Kidney tubule cell (primary cell): ENCODE measurements at regions not wholly inside any gene's neighbourhood (a gene's known extent, or its start where the extent isn't known, plus 50 kb on each side); places are given as distances from the start of the nearest gene placed in this dataset.
"Not testable (repeated sequence)": the region's sequence is repeated elsewhere in the genome, so short reads cannot be mapped to it uniquely, and the experiment has no call there.

Experiments
- DNase-seq: peaks from one replicate; pipeline ENCODE4 v3.0.0-alpha.2; 2018; ENCODE audit warnings: low spot score

GRCh38 chr12:90829044-90829443 is 125.9 kb downstream of the CCER1 start:
- DNase-seq = no peak

DNA sequence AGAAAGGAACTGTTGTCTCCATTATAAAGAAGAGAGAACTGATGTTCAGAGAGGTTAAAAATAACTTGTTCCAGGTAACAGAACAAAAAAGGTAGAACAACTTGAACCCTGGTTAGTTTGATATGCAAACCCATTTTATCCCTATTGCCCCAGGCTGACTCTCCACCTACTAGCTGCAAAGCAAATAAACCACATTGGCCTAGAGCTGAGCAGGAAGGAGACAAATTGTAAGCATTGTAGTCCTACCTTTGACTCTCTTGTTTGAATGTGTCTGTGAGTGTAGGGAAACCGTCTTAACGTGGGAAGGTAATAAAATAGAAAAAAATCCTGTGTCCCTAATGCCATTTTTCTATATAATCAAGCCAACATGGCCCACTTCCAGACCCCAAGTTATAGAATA is 126.4 kb downstream of the CCER1 start:
- DNase-seq = no peak

DNA sequence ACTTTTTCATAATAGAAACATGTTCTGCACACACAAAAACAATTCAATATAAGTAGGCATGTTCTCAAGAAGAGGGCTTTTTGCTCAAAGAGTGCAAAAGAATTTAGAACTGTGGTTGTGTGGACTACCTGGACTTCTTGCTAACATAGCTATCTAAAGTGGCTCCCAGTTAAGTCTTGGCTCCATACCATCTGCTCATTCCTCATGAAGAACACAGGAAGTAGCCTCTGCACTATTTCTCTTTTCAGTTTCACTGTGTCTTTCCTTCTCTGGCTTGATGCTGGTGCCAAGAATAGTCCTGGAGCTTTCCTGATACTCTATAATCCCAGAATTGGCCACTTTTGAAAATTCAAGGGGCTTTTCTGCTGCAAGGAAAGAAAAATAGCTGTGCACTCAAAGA is 127.4 kb downstream of the CCER1 start:
- no peak for DNase-seq

- no peak for DNase-seq
Measured at GRCh38 chr12:90826036-90826435, 128.9 kb downstream of the CCER1 start.

DNA sequence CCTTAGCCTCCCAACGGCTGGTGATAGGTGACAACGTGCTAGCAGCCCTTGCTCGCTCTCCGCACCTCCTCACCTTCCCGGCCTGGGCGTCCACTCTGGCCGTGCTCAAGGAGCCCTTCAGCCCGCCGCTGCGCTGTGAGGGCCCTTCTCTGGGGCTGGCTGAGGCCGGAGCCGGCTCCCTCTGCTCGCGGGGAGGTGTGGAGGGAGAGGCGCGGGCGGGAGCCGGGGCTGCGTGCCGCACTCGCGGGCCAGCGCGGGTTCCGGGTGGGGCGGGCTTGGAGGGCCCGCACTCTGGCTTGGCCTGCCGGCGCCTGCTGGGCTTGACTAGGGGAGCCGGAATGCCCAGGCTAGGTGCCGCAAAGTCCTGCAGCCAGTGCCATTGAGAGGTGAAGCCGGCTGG is 131.1 kb downstream of the CCER1 start:
- DNase-seq = no peak

- DNase-seq = no peak
Measured at GRCh38 chr12:90819709-90820108, 135.3 kb downstream of the CCER1 start.

DNA sequence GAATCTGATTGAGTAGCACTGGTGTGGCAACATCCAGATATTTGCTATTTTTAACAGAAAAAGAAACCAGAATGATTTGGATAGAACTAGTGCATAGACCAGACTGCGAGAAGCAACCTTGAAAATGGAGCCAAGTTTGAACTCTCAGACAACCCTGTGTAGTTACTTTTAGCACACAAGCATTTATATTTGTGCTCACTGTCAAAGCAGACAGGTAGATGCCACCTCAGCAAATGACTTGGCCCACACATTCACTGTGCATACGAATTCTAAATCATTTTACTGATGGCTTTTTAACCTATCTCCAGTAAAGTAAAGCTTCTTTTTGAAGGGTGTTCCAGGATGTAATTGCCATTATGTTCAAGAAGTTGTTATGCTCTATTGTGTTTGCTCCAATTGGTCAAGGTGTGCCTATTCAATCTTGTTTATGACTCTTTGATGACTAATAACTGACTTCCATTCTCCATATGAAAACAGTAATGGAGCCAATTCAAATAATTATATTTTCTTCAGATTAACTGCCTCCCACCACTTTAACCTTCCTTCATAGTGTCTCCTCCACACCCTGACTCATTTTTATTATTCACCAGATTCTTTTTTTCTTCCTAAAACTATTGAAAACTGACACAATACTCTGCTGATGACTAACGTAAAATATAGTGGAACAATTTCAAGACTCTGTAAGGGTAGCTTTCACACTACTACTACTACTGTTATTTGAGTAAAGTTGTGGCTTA is 138.5 kb downstream of the CCER1 start:
- DNase-seq = no peak

- DNase-seq = no peak
Measured at GRCh38 chr12:90809940-90810339, 145.0 kb downstream of the CCER1 start.

- DNase-seq = no peak
Measured at GRCh38 chr12:90808568-90808967, 146.4 kb downstream of the CCER1 start.

DNA sequence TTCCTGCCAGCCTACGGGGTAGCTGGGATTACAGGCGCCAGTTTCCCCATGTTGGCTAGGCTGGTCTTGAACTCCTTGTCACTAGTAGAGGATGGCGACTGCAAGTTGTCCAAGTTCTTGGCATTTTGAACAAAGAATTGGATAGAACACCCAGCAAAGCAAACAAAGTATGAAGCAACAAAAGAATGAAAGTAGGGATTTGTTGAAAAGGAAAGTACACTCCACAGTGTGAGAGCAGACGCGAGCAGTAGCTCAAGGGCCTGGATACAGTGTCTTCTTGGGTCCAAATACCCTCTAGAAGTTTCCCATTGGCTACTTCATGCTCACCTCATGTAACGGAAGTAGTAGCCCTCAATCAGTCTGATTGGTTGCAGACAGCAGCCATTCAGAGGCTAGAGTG is 152.2 kb downstream of the CCER1 start:
- no peak for DNase-seq

GRCh38 chr12:90801776-90802175 is 153.2 kb downstream of the CCER1 start:
- DNase-seq = peak; percentile 73

DNA sequence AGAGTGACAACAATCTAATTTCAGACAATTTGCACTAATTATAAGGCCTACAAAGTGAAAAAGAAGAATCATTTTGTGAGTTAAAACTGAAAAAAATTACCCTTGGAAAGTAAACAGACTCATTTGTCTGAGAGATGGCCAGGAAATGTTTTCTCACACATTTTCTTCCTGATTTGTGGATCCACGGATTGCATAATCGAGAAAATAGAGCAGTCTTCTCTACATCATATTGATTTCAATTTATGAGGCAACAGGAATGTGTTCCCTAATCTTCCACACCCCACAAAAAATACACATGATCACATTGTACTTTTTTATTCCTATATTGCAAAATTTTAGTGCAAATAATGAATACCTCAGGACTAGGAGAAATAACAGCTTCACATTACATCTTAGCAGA is 160.8 kb downstream of the CCER1 start:
- DNase-seq = no peak

GRCh38 chr12:90792718-90793117 is 162.3 kb downstream of the CCER1 start:
- DNase-seq = not testable (repeated sequence)

DNA sequence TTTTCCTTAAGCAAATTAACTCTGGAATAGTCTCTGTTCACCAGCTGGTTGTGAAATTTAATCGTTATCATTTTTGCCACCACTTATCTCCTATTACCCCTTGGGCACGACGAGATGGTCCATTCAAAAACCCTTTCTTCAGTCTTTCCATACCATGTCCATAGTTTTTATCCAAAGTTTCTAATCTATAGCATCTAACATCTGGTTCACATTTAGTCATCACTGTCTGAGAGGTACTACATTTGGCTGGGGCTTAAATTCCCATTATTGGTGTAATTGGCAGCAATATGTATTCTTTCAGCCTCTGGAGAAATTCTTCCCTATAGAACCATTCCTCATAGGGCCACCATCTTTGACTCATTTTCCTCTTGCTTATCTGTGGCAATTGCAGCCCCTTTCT is 163.5 kb downstream of the CCER1 start:
- DNase-seq = no peak

DNA sequence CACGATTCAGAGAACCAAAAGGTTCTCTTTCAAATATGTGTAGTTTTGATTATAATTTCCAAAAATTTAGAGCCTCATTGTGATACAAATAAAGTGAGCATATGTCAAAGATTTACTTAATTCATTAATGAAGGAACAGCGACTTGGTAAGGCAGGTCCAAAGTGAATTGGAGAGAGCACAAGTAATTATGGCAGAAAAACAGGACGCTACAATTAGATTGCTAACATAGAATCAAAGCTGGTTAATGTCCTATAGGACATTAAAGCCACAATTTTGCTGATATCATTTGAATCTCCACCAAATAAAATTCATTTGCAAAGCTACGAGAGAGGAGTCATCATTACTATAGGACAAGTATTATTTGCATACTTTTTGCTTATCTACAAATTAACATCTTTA is 164.2 kb downstream of the CCER1 start:
- DNase-seq = no peak

- no peak for DNase-seq
Measured at GRCh38 chr12:90773491-90773890, 181.5 kb downstream of the CCER1 start.

- DNase-seq = no peak
Measured at GRCh38 chr12:90770861-90771260, 184.1 kb downstream of the CCER1 start.

GRCh38 chr12:90757957-90758356 is 197.0 kb downstream of the CCER1 start:
- no peak for DNase-seq

DNA sequence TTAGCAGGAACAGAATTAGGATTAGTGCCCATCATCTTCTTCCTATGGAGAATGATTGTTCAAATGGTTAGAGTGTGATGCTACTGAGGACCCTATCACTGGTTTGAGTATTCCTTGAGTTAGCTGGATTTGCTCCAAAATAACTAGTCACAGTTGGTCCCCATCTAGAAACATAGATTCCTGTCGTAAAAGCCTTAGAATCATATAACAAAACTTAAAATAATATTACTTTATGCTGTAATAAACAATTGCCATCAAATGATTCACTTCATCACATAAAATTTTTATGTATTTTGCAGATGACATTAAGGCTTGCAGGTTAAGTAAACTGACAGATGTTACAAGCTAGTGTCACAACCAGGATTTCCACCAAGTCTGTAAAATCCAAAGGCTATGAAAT is 209.8 kb downstream of the CCER1 start:
- no peak for DNase-seq

DNA sequence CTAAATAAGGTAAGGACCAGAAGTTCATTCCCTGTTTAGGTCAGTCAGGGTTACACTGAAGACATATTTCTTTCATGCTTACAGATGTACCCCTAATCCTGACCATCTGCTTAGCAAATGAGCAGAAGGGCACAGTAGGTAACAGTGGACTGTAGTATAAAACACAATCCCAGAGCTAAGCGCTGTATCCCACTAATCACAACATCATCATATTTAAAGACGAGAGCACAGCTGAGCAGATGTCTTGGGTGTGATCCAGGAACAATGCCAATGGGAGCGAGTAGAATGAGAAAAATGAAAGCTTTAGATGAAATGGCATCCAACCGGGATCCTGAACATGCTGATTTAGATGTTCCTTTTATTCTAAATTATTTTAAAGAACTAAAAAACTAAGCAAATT is 213.4 kb downstream of the CCER1 start:
- DNase-seq = no peak

DNA sequence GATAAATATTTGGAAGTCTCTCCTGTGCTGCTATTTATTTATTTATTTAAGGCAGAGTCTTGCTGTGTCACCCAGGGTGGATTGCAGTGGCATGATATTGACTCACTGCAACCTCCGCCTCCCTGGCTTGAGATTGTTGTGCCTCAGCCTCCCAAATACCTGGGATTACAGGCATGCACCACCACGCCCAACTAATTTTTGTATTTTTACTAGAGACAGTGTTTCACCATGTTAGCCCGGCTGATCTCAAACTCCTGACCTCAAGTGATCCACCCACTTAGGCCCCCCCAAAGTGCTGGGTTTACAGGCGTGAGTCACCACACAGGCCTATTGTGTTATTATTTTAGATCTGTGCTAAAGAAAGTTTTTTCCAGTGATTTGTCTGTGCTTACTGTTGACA is 225.2 kb downstream of the CCER1 start:
- no peak for DNase-seq

- peak; percentile 22 for DNase-seq
Measured at GRCh38 chr12:90712671-90713070, 242.3 kb downstream of the CCER1 start.

DNA sequence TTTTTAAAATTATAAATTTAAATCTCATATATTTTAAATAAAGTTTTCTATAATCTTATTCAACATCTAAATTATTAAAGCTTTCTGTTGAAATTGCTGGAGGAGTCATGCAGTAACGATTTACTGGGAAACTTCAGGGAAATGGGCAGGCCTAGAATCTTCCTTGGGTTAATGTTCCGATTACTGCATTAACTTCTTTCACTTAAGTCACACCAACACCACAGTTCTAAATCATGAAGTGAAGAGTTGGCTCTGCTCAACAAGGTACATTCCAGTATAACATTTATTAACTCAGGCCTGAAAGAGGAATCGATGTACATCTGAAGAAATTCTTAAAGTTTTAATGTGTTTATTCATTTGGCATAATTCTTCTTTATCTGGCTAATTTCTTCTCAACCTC is 244.3 kb downstream of the CCER1 start:
- DNase-seq = peak; percentile 40

GRCh38 chr12:90706036-90706435 is 248.9 kb downstream of the CCER1 start:
- no peak for DNase-seq

DNA sequence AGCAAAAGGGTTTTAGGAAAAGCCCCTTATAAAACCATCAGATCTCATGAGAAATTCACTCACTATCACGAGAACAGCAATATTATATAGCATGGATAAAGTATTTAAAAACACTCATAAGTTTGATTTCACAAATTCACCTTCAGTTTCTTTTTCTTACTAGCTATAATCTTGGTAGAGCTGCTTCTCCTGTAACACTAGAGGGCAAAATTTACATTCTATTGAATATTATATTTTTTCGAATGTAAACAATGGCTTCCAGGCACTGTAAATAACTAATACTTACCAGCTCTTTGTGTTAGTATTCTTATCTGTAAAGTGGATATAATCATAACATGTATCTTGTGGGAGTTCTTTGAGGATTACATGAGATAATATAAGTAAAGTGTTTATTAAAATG is 259.6 kb downstream of the CCER1 start:
- no peak for DNase-seq
